ENCODE measurements at regions not wholly inside any gene's neighbourhood (a gene's known extent, or its start where the extent isn't known, plus 50 kb on each side); places are given as distances from the start of the nearest gene placed in this dataset.

DNA sequence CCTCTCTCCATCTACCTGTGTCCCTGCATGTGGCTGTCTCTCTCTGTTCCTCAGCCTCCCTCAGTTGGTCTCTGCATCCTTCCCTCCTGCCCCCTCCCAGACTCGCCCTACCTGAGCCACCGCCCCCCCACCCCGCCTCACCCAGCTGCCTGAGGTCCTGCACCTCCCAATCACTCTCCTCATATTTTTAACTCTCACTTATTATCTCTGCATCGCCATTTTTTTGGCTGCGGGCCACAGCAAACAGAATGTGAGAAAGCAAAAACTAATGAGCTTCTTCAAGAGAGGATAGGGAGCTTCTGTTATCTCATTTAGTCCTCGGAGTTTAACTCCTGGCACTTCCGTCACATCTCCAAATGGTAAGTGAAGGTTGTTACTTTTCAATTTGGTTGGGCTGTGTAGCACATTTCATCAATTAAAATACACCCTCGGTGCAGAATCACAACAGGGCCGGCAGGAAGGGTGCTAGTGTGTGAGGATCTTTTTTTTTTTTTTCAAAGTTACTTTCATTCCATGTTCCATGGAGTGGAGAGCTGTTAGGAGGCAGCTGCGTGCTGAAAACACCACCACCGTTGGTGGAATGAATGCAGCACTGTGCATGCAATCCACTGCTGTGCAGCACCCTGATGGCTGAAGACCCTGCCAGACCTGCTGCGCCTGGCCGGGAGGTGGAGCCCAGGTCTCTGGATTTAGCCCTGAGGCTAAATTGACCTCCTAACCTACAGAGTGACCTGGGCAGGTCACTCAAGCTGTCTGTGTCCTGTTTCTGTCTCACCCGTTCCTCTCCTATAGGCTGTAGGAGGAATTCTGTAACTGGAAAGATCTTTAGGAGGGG, 157.2 kb upstream of the NFIA start:
- ChIA-PET CTCF (interaction anchor here (0.7 kb wide), 1 partner anchor 273 kb away, joined by 3 read pairs; no protein-coding TSS in a partner anchor), POLR2A (no interaction called here)
- Histone ChIP-seq H3K4me3 (ENCODE audit: low read depth, low read length) (no peak overlapping the region), H3K27me3 (ENCODE audit: control insufficient read depth, insufficient read depth, low read length) (no peaks in the 10 kb centered on the region), H3K36me3 (ENCODE audit: control insufficient read depth, insufficient read depth, low read length) (no peaks in the 10 kb centered on the region)
- TF ChIP-seq, protein P1, sequence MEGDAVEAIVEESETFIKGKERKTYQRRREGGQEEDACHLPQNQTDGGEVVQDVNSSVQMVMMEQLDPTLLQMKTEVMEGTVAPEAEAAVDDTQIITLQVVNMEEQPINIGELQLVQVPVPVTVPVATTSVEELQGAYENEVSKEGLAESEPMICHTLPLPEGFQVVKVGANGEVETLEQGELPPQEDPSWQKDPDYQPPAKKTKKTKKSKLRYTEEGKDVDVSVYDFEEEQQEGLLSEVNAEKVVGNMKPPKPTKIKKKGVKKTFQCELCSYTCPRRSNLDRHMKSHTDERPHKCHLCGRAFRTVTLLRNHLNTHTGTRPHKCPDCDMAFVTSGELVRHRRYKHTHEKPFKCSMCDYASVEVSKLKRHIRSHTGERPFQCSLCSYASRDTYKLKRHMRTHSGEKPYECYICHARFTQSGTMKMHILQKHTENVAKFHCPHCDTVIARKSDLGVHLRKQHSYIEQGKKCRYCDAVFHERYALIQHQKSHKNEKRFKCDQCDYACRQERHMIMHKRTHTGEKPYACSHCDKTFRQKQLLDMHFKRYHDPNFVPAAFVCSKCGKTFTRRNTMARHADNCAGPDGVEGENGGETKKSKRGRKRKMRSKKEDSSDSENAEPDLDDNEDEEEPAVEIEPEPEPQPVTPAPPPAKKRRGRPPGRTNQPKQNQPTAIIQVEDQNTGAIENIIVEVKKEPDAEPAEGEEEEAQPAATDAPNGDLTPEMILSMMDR (IDR thresholded peaks at IDR 0.05; ENCODE audit: insufficient read depth, low read depth, low read length): no peak
- DNase-seq (ENCODE audit: low read depth): no peak

DNA sequence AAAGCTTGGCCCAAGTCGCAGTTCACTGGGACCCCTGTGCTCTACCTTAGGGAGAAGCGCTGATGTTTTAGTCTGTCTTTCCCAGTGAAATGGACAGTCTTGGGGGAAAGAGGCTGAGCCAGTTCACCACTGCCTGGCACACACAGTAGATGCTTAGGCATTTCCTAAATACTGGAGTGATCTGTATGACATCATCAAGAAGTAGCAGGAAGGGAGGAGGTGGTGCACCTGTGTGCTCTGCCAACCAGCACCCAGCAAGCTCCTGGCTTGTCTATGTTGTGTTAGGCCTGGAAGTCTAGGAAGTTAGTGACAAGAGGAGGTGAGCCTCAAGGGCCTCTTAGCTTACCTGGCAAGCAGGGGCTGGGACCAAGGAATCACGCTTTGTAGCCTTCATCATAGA, 158.2 kb upstream of the NFIA start:
- Histone ChIP-seq H3K27me3 (ENCODE audit: control insufficient read depth, insufficient read depth, low read length) (no peaks in the 10 kb centered on the region), H3K4me3 (ENCODE audit: low read depth, low read length) (no peak overlapping the region), H3K36me3 (ENCODE audit: control insufficient read depth, insufficient read depth, low read length) (no peaks in the 10 kb centered on the region)
- DNase-seq (ENCODE audit: low read depth): no peak
- CTCF ChIA-PET: no interaction called here
- TF ChIP-seq, protein P1 (IDR thresholded peaks at IDR 0.05; ENCODE audit: insufficient read depth, low read depth, low read length): no peak
- POLR2A ChIA-PET: no interaction called here

GRCh38 chr1:60923389-60924087, 158.8 kb upstream of the NFIA start:
- H3K27me3 ChIP-seq (ENCODE audit: control insufficient read depth, insufficient read depth, low read length): no peaks in the 10 kb centered on the region
- TF ChIP-seq, protein P1 (IDR thresholded peaks at IDR 0.05; ENCODE audit: insufficient read depth, low read depth, low read length): no peak
- ChIA-PET POLR2A (no interaction called here), CTCF (interaction anchor here (1.1 kb wide), 1 partner anchor 159 kb away, joined by 3 read pairs; no protein-coding TSS in a partner anchor)
- DNase-seq (ENCODE audit: low read depth): no peak
- H3K36me3 ChIP-seq (ENCODE audit: control insufficient read depth, insufficient read depth, low read length): no peaks in the 10 kb centered on the region
- no peak overlapping the region for H3K4me3 ChIP-seq (ENCODE audit: low read depth, low read length)

GRCh38 chr1:60922304-60922703, 160.1 kb upstream of the NFIA start:
- Histone ChIP-seq H3K4me3 (ENCODE audit: low read depth, low read length) (no peak overlapping the region), H3K36me3 (ENCODE audit: control insufficient read depth, insufficient read depth, low read length) (no peaks in the 10 kb centered on the region), H3K27me3 (ENCODE audit: control insufficient read depth, insufficient read depth, low read length) (no peaks in the 10 kb centered on the region)
- TF ChIP-seq, protein P1 (IDR thresholded peaks at IDR 0.05; ENCODE audit: insufficient read depth, low read depth, low read length): no peak
- CTCF ChIA-PET: no interaction called here
- DNase-seq (ENCODE audit: low read depth): no peak
- POLR2A ChIA-PET: no interaction called here

DNA sequence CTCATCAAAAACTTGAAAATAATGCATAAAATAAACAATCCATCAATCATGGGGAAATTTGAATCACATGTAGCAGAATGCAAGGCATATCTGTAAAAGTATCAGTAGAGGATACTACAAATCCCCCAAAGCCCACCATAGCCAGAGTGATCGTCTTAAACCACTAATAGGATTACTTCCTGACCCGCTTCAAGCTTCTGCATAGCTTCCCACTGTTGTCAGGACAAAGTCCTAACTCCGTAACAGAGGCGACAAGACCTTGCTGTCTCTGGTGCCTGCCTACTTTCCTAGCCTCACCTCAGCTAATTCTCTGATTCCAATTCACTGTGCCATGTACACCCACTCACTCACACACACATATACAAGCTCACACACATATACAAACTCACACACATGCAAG, 161.2 kb upstream of the NFIA start:
- Histone ChIP-seq H3K27me3 (ENCODE audit: control insufficient read depth, insufficient read depth, low read length) (no peaks in the 10 kb centered on the region), H3K4me3 (ENCODE audit: low read depth, low read length) (no peak overlapping the region), H3K36me3 (ENCODE audit: control insufficient read depth, insufficient read depth, low read length) (no peaks in the 10 kb centered on the region)
- ChIA-PET CTCF (no interaction called here), POLR2A (no interaction called here)
- DNase-seq (ENCODE audit: low read depth): no peak
- TF ChIP-seq, protein P1 (IDR thresholded peaks at IDR 0.05; ENCODE audit: insufficient read depth, low read depth, low read length): no peak
